Activated T-helper 1 cell treated with anti-CD3 and anti-CD28 coated beads, Interleukin-12 subunit alpha, Interleukin-12 subunit beta, Interleukin-2, Interleukin-4 antibody, amounts not matched to agents 30 ng/mL and 10 ng/mL and 1 ng/mL, durations not matched to agents 14 hours and 24 hours and 36 hours (primary cell): ENCODE measurements at regions not wholly inside any gene's neighbourhood (a gene's known extent, or its start where the extent isn't known, plus 50 kb on each side); places are given as distances from the start of the nearest gene placed in this dataset.
"Not testable (repeated sequence)": the region's sequence is repeated elsewhere in the genome, so short reads cannot be mapped to it uniquely, and the experiment has no call there.

Experiments
- DNase-seq: peaks from one replicate; pipeline ENCODE4 v3.0.0; 2021; ENCODE audit warnings: low spot score
- H3K27ac Mint-ChIP-seq: one replicate; pipeline ENCODE4 v1.8.0; 2021; ENCODE audit warnings: mild to moderate bottlenecking, mixed read lengths
- H3K27me3 Mint-ChIP-seq: one replicate; pipeline ENCODE4 v1.8.0; 2022; ENCODE audit warnings: mild to moderate bottlenecking, moderate library complexity, mixed read lengths; ENCODE audit not compliant: insufficient read depth
- H3K36me3 Mint-ChIP-seq: one replicate; pipeline ENCODE4 v1.8.0; 2021; ENCODE audit warnings: low read depth, mixed read lengths
- H3K4me1 Mint-ChIP-seq: one replicate; pipeline ENCODE4 v1.8.0; 2021; ENCODE audit warnings: low read depth, mixed read lengths
- H3K4me3 Mint-ChIP-seq: one replicate; pipeline ENCODE4 v1.8.0; 2021; ENCODE audit warnings: mild to moderate bottlenecking, moderate library complexity, mixed read lengths
- H3K9me3 Mint-ChIP-seq: one replicate; pipeline ENCODE4 v1.8.0; 2021; ENCODE audit warnings: mixed read lengths
- intact Hi-C: fragments of 100-400 bp; cut with micrococcal nuclease; formaldehyde crosslinking; loops from one replicate; pipeline ENCODE4 v1.15.1; 2024

DNA sequence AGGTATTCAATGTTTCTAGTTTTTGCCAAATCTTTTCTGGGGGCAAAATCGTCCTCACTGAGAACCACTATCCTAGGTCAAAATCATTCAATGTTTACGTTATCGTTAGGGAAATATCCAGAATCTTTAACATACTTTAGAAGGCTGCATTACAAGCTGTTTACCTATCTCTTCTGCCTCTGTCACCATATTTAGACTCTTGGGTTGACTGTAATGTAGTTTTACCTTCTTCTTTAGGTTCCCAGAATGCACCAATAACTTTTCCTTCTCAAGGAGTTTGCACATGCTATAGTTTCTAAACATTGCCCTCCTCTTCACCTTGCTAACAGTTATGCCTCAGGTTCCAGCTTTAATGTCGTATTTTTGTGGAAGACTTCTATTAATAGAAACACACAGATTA lies 1185.5 kb upstream of the ADGRB3 start:
- H3K9me3 Mint-ChIP-seq = peaks cover 8% of the 10 kb centered on the region
- H3K36me3 Mint-ChIP-seq = no peaks in the 10 kb centered on the region
- intact Hi-C loops = no loop called here
- H3K4me3 Mint-ChIP-seq = no peak overlapping the region
- no peak for DNase-seq
- H3K27me3 Mint-ChIP-seq = no peaks in the 10 kb centered on the region
- H3K4me1 Mint-ChIP-seq = no peaks in the 10 kb centered on the region
- H3K27ac Mint-ChIP-seq = no peak overlapping the region

DNA sequence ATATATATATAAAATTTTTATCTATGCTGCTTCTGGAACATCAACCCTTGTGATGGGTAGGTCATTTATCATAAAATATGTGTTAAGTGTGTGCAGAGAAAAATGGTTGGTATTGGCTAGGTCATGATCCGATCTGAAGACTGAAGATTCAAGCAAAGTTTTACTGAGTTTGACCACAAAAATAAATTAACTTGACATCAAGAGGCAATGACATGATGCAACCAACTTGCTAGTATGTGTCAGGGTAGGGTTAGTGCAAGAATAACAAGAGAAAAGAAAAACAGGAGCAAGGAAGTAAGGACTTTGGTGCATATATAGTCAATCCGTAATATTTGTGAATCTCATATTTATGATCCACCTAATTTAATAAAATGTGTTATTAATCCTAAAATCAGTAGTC lies 1202.0 kb upstream of the ADGRB3 start:
- intact Hi-C loops = loop anchor here (2.0 kb wide), 1 partner anchor 368 kb away; no protein-coding TSS in a partner anchor
- no peaks in the 10 kb centered on the region for H3K9me3 Mint-ChIP-seq
- H3K36me3 Mint-ChIP-seq = no peaks in the 10 kb centered on the region
- no peak for DNase-seq
- no peak overlapping the region for H3K27ac Mint-ChIP-seq
- H3K4me3 Mint-ChIP-seq = no peak overlapping the region
- no peaks in the 10 kb centered on the region for H3K27me3 Mint-ChIP-seq
- H3K4me1 Mint-ChIP-seq = no peaks in the 10 kb centered on the region

DNA sequence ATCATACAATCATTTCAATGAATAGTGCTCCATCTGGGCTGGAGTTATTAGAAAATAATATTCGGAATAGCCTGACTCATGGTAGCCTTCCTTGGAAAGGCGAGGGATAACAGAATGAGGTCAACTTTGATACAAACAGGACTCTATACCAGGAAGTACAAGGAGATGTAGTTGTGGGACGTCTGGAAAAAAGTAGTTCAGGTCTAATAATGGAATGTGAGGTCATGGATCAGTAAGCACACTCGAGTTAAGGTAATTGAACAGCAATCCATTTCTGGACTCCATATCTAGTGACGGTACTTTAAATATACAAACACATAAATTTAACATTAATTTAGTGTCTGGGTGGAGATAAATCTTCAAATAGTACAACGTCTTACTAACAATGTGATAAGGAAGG lies 1204.0 kb upstream of the ADGRB3 start:
- peaks cover 5% of the 10 kb centered on the region for H3K9me3 Mint-ChIP-seq
- intact Hi-C loops = no loop called here

DNA sequence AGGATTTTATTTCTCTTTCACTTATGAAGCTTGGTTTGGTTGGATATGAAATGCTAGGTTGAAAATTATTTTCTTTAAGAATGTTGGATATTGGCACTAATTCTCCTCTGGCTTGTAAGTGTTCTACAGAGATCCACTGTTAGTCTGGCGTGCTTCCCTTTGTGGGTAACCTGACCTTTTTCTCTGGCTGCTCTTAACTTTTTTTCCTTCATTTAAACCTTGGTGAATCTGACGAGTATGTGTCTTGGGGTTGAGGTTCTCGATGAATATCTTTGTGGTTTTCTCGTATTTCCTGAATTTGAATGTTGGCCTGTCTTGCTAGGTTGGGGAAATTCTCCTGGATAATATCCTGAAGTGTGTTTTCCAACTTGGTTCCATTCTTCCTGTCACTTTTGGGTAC lies 1208.4 kb upstream of the ADGRB3 start:
- H3K27ac Mint-ChIP-seq, H3K36me3 Mint-ChIP-seq, H3K4me3 Mint-ChIP-seq, H3K27me3 Mint-ChIP-seq, intact Hi-C loops, DNase-seq, H3K4me1 Mint-ChIP-seq, H3K9me3 Mint-ChIP-seq: not testable (repeated sequence)

More for the DNA sequence above, 1204.0 kb upstream of the ADGRB3 start:
- Mint-ChIP-seq H3K4me1 (no peaks in the 10 kb centered on the region), H3K4me3 (no peak overlapping the region), H3K27ac (no peak overlapping the region), H3K36me3 (no peaks in the 10 kb centered on the region), H3K27me3 (no peaks in the 10 kb centered on the region)
- DNase-seq = no peak

DNA sequence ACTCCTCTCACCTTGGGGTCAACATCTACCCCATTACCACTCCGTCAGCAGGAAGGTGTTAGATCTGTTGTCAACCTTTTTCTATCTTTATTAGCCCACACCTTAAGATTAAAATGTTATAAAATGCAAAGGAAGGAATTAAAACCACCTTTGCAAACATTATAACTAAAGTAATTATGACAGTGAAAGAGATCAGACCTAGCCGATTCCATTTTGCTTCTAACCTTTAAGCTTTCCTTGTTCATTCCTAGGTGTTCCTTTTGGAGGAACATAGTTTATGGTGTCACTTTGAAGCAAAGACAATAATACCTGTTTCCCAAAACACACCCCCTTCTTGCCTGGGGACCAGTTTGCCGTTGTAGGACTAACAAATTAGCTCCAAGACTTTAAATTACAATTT lies 1223.0 kb upstream of the ADGRB3 start:
- intact Hi-C loops = no loop called here
- H3K9me3 Mint-ChIP-seq = peaks cover 1% of the 10 kb centered on the region
- H3K36me3 Mint-ChIP-seq = no peaks in the 10 kb centered on the region
- H3K27ac Mint-ChIP-seq = no peak overlapping the region
- no peak overlapping the region for H3K4me3 Mint-ChIP-seq
- no peaks in the 10 kb centered on the region for H3K4me1 Mint-ChIP-seq
- H3K27me3 Mint-ChIP-seq = no peaks in the 10 kb centered on the region
- DNase-seq = no peak

DNA sequence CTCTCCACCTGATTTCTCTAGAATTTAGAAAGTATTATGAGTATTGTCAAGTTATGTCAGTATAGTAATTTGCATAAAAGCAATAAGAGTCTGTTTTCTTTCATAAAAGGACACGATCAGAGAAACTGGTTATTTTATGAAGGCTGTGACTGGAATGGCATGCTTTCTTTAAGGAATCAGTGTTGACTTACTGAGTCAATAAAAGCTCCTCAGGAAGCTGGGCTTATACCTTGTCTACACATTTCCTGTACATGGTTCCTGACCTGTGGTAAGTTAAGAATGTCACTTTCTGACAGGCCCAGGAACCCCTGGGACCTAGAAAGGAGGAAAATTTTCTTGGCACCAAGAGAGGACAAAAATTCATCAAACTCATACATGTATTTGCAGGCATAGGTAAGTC lies 1224.0 kb upstream of the ADGRB3 start:
- no peak for DNase-seq
- intact Hi-C loops = no loop called here
- Mint-ChIP-seq H3K36me3 (no peaks in the 10 kb centered on the region), H3K9me3 (peaks cover 3% of the 10 kb centered on the region), H3K4me1 (no peaks in the 10 kb centered on the region), H3K27ac (no peak overlapping the region), H3K27me3 (no peaks in the 10 kb centered on the region), H3K4me3 (no peak overlapping the region)

DNA sequence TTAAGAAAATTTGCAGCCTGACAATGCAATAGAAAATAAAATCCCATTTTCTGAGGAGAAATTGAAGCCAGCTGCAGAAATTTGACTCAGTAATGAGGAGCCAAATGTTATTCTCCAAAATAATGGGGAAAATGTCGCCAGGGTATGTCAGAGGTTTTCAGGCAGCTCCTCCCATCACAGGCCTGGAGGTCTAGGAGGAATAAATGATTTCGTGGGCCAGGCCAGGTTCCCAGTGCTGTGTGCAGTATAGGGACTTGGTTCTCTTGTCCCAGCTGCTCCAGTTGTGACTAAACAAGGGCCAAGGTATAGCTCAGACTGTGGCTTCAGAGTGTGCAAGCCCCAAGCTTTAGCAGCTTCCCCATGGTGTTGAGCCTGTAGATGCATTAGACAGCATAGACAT lies 1240.8 kb upstream of the ADGRB3 start:
- H3K4me1 Mint-ChIP-seq = no peaks in the 10 kb centered on the region
- H3K4me3 Mint-ChIP-seq = no peak overlapping the region
- no peak for DNase-seq
- H3K36me3 Mint-ChIP-seq = no peaks in the 10 kb centered on the region
- H3K27ac Mint-ChIP-seq = no peak overlapping the region
- no peaks in the 10 kb centered on the region for H3K27me3 Mint-ChIP-seq
- intact Hi-C loops = no loop called here
- H3K9me3 Mint-ChIP-seq = peaks cover 9% of the 10 kb centered on the region

DNA sequence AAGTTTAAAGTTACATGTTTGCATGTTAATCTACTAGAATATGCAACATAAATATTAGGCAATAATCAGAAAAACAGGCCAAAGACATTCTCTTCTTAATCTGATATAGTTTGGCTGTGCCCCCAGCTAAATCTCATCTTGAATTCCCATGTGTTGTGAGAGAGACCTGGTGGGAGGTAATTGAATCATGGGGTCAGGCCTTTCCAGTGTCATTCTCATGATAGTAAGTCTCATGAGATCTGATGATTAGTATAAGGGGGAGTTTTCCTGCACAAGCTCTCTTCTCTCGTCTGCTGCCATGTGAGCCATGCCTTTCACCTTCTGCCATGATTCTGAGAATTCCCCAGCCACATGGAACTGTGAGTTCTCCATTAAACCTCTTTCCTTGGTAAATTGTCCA lies 1241.7 kb upstream of the ADGRB3 start:
- Mint-ChIP-seq H3K36me3 (no peaks in the 10 kb centered on the region), H3K4me1 (no peaks in the 10 kb centered on the region), H3K27me3 (no peaks in the 10 kb centered on the region), H3K9me3 (peaks cover 9% of the 10 kb centered on the region), H3K27ac (no peak overlapping the region), H3K4me3 (no peak overlapping the region)
- intact Hi-C loops = no loop called here
- DNase-seq = no peak

DNA sequence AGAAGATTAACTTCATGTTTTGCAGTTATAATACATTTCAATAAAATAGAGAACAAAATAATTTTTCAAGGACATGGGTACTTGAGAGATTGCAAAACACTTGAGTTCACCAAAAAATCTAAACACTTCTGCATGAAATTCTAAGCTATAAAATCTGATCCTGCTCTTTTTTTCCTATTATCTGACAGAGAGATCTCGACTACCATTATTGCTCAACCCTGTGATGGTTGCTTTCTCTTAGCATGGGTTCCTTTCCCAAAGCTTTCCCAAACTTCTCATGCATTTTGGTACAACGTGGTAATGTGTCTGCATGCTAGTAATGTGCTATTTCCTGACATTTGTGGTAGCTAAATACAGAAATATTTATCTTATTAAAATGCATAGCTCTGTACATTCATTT lies 1243.1 kb upstream of the ADGRB3 start:
- H3K4me1 Mint-ChIP-seq = no peaks in the 10 kb centered on the region
- H3K27ac Mint-ChIP-seq = no peak overlapping the region
- intact Hi-C loops = no loop called here
- H3K9me3 Mint-ChIP-seq = peaks cover 9% of the 10 kb centered on the region
- H3K36me3 Mint-ChIP-seq = no peaks in the 10 kb centered on the region
- no peak overlapping the region for H3K4me3 Mint-ChIP-seq
- no peaks in the 10 kb centered on the region for H3K27me3 Mint-ChIP-seq
- no peak for DNase-seq

DNA sequence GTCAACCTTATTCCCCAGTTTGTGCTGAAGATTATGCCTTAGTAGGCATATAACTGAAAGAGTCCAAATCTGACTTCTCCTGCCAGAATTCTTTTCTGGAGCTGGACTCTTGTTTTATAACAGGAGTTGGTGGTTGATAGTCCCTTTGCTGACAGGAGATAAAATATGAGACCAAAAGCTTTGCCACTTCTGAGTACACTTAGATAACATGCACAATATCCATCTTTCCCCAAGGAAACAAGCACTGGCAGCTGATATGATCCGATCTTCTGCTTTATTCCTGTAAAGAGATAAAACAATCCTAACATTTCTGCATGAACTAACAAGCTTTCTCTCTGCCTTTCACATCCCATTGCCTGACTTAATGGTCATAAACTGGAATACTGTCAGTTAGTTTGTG lies 1265.4 kb upstream of the ADGRB3 start:
- no peak for DNase-seq
- Mint-ChIP-seq H3K27me3 (no peaks in the 10 kb centered on the region), H3K9me3 (no peaks in the 10 kb centered on the region), H3K36me3 (no peaks in the 10 kb centered on the region), H3K4me3 (no peak overlapping the region), H3K27ac (no peak overlapping the region), H3K4me1 (no peaks in the 10 kb centered on the region)
- intact Hi-C loops = no loop called here

DNA sequence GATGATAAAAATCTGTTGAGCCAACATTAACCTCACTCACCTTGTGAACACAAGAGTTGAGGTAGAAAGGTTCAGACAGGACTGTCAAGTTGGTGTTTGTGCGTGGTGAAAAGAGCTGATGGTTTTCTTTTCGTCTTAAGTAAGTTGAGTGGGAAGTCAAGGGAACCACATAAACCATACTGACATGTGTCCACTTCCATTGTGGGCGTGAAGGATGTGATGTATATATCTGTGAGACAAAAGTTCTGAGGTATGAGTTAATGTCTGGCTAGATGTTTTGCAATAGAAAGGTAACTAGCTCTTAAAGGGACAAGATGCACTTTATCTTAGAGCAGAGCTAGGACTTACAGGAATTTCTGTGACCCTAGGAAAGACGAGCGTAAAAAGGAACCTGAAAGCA lies 1272.1 kb upstream of the ADGRB3 start:
- Mint-ChIP-seq H3K9me3 (peaks cover 5% of the 10 kb centered on the region), H3K27ac (no peak overlapping the region)
- intact Hi-C loops = no loop called here

DNA sequence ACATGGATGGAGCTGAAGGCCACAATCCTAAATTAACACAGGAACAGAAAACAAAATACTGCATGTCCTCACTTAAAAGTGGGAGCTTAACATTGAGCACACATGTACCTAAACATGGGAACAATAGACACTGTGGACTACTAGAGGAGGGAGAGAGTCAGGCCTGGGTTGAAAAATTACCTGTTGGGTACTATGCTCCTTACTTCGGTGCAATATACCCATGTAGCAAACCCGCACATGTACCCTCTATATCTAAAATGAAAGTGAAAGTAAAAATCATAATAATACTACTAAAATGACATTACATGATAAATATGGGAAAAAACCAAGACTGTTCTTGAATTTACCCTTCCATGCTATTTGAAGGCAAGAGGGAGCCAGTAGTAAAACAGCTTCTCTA lies 1273.8 kb upstream of the ADGRB3 start:
- Mint-ChIP-seq H3K36me3 (no peaks in the 10 kb centered on the region), H3K9me3 (peaks cover 5% of the 10 kb centered on the region), H3K4me1 (peaks cover 4% of the 10 kb centered on the region), H3K27me3 (no peaks in the 10 kb centered on the region), H3K27ac (no peak overlapping the region), H3K4me3 (no peak overlapping the region)
- no peak for DNase-seq
- intact Hi-C loops = no loop called here

More for the DNA sequence above, 1272.1 kb upstream of the ADGRB3 start:
- no peaks in the 10 kb centered on the region for H3K27me3 Mint-ChIP-seq
- DNase-seq = no peak
- H3K36me3 Mint-ChIP-seq = no peaks in the 10 kb centered on the region
- no peak overlapping the region for H3K4me3 Mint-ChIP-seq
- peaks cover 4% of the 10 kb centered on the region for H3K4me1 Mint-ChIP-seq

DNA sequence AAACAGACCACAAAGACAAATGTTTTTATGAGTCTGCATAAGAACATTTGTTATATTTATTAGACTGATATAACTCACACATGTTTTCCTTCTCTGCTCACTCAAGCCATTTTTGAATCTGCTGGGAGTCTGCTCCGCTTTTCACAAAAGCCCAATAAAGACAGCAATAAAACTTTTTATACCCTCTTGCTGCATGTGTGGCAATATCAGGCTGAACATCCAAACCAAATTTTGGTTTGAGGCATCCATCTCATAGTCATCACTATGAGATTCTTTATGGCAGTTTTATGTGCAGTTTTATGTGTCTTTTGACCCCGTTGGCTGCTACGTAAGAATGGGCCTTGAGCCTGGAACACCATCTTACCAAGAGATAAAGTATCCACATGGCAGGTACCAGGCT lies 1276.8 kb upstream of the ADGRB3 start:
- Mint-ChIP-seq H3K36me3 (no peaks in the 10 kb centered on the region), H3K4me1 (peaks cover 4% of the 10 kb centered on the region), H3K27me3 (no peaks in the 10 kb centered on the region), H3K4me3 (no peak overlapping the region), H3K9me3 (peaks cover 5% of the 10 kb centered on the region), H3K27ac (no peak overlapping the region)
- no peak for DNase-seq
- intact Hi-C loops = no loop called here

DNA sequence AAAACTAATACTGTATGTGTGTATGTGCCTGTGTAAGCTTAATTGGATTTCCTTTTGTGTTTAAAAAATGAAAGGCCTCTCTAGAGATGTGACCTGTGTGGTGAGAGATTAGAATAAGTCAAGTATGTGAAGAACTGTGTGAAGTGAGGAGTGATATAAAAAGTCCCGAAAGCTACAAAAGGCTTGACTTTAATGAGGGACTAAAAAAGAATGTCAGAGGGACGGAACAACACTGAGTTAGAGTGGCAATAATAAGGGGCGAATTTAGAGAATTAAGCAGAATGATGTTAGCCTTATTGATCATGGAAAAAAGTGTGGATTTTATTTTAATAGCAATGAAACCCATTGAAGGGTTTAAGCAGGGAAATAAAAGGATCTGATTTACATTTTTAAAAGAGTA lies 1281.2 kb upstream of the ADGRB3 start:
- Mint-ChIP-seq H3K36me3 (no peaks in the 10 kb centered on the region), H3K4me1 (no peaks in the 10 kb centered on the region), H3K27ac (no peak overlapping the region), H3K4me3 (no peak overlapping the region), H3K9me3 (no peaks in the 10 kb centered on the region), H3K27me3 (no peaks in the 10 kb centered on the region)
- intact Hi-C loops = no loop called here
- DNase-seq = no peak
